ENCODE measurements at regions not wholly inside any gene's neighbourhood (a gene's known extent, or its start where the extent isn't known, plus 50 kb on each side); places are given as distances from the start of the nearest gene placed in this dataset.

DNA sequence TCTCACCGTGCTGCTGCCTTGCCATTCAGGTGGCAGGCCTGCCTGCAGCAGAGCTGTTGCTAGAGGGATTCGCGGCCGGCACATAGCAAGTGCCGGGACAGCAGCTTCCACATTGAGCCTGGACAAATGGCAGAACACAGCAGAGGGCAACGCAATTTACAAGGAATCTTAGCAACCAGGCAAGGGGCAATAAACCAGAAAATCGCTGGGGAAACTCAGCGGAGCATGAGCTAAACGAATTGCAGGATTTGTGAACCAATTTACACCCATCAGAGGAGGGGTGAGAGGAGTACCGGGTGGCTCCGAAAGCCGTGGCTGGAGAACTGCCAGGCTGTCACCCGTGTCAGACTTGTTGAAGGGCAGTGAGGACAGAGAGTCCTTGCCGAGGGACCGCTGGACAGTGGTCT, 58.6 kb upstream of the LOXL4 start:
- no peak overlapping the region for H3K9ac ChIP-seq (ENCODE audit: low read length)
- intact Hi-C loops (cut with micrococcal nuclease): no loop called here
- no peaks in the 10 kb centered on the region for H3K36me3 ChIP-seq (ENCODE audit: control insufficient read depth in 1 of 2, insufficient read depth in 2 of 2, low read length in 2 of 2)
- RAD21 ChIA-PET (ENCODE audit: low non-redundant PET in 1 of 2, low total read pairs in 2 of 2, uncharacterized antibody in 2 of 2, unreplicated experiment in 2 of 2): no interaction called here
- no TSS peak for BruUV-seq (replicated peaks)
- H3K9me3 ChIP-seq (ENCODE audit: control insufficient read depth in 1 of 2, insufficient read depth in 1 of 2, low read depth in 1 of 2, low read length in 2 of 2): peaks cover 0 to 6% of the 10 kb centered on the region in 2 experiments; a peak in 1 of 4 replicates
- ATAC-seq (no peak), DNase-seq (ENCODE audit: low read depth, low spot score) (no peak)
- CTCF ChIA-PET: interaction anchor here (0.9 kb wide), 1 partner anchor 12 kb away, joined by 3 read pairs; no protein-coding TSS in a partner anchor
- H2AFZ ChIP-seq (ENCODE audit: low read depth, low read length, poor library complexity, severe bottlenecking): no peak overlapping the region
- no peak overlapping the region for H3K4me3 ChIP-seq (replicated peaks in 1 of 2; ENCODE audit: low read depth in 1 of 2, low read length in 2 of 2)
- H3K9me2 ChIP-seq (ENCODE audit: insufficient read depth): no peaks in the 10 kb centered on the region
- H3K27me3 ChIP-seq (ENCODE audit: insufficient read depth, low read length): peaks cover 5% of the 10 kb centered on the region; the same call in 1 of the 2 replicates
- TF ChIP-seq, protein P1, sequence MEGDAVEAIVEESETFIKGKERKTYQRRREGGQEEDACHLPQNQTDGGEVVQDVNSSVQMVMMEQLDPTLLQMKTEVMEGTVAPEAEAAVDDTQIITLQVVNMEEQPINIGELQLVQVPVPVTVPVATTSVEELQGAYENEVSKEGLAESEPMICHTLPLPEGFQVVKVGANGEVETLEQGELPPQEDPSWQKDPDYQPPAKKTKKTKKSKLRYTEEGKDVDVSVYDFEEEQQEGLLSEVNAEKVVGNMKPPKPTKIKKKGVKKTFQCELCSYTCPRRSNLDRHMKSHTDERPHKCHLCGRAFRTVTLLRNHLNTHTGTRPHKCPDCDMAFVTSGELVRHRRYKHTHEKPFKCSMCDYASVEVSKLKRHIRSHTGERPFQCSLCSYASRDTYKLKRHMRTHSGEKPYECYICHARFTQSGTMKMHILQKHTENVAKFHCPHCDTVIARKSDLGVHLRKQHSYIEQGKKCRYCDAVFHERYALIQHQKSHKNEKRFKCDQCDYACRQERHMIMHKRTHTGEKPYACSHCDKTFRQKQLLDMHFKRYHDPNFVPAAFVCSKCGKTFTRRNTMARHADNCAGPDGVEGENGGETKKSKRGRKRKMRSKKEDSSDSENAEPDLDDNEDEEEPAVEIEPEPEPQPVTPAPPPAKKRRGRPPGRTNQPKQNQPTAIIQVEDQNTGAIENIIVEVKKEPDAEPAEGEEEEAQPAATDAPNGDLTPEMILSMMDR (IDR thresholded peaks at IDR 0.05 in 2 of 3, conservative IDR thresholded peaks at IDR 0.05 in 1 of 3; ENCODE audit: borderline replicate concordance in 1 of 3, insufficient read depth in 1 of 3, low read depth in 2 of 3, low read length in 2 of 3): no peak
- TF ChIP-seq ZFX (IDR thresholded peaks at IDR 0.05) (no peak), TCF7L2 (IDR thresholded peaks at IDR 0.05; ENCODE audit: borderline replicate concordance, extremely low read depth, insufficient read depth, insufficient read length) (no peak), EGR1 (IDR thresholded peaks at IDR 0.05; ENCODE audit: low read depth) (no peak), SIN3A (IDR thresholded peaks at IDR 0.05; ENCODE audit: low read depth) (no peak), YY1 (IDR thresholded peaks at IDR 0.05; ENCODE audit: extremely low read depth, insufficient replicate concordance, low read depth, low read length) (no peak), POLR2A (IDR thresholded peaks at IDR 0.05; ENCODE audit: borderline replicate concordance, extremely low read depth, insufficient read depth, insufficient read length) (no peak), POLR2AphosphoS5 (IDR thresholded peaks at IDR 0.05; ENCODE audit: low read depth, low read length) (no peak), CBX3 (IDR thresholded peaks at IDR 0.05; ENCODE audit: low read depth) (no peak), EZH2 (IDR thresholded peaks at IDR 0.05) (no peak), ELF1 (IDR thresholded peaks at IDR 0.05; ENCODE audit: borderline replicate concordance, low read depth) (no peak), RAD21 (IDR thresholded peaks at IDR 0.05; ENCODE audit: low read depth) (no peak), SRF (IDR thresholded peaks at IDR 0.05; ENCODE audit: low read depth) (no peak)
- TF ChIP-seq, protein P2, sequence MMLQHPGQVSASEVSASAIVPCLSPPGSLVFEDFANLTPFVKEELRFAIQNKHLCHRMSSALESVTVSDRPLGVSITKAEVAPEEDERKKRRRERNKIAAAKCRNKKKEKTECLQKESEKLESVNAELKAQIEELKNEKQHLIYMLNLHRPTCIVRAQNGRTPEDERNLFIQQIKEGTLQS (IDR thresholded peaks at IDR 0.05): no peak
- POLR2A ChIA-PET: no interaction called here
- no peaks in the 10 kb centered on the region for H4K20me1 ChIP-seq (ENCODE audit: insufficient read depth)
- H3K4me1 ChIP-seq (ENCODE audit: control insufficient read depth in 1 of 2, insufficient read depth in 2 of 2, low read length in 2 of 2): peaks cover 4 to 17% of the 10 kb centered on the region in 2 experiments
- H3K4me2 ChIP-seq (ENCODE audit: low read length): no peak overlapping the region
- H3K27ac ChIP-seq (ENCODE audit: low read depth, low read length): no peak overlapping the region
- H3K79me2 ChIP-seq (ENCODE audit: insufficient read depth, low read length): no peaks in the 10 kb centered on the region

Data from HCT116 (cell line).